Trophoblast cell (in vitro differentiated cells and primary cell): ENCODE measurements at regions not wholly inside any gene's neighbourhood (a gene's known extent, or its start where the extent isn't known, plus 50 kb on each side); places are given as distances from the start of the nearest gene placed in this dataset.

ENCODE experiments used
- DNase-seq, 2 donors: peaks; one replicate each; pipeline ENCODE4 v3.0.0-alpha.2; 2016
- H2AFZ ChIP-seq: 2 replicates; pipeline ENCODE4 v1.6.1; 2013; ENCODE audit warnings: low read length, moderate library complexity, mild to moderate bottlenecking; ENCODE audit not compliant: insufficient read depth, poor library complexity
- H2AK5ac ChIP-seq: 2 replicates; pipeline ENCODE4 v1.6.1; 2013; ENCODE audit warnings: mild to moderate bottlenecking, low read length
- H2BK120ac ChIP-seq: 2 replicates; pipeline ENCODE4 v1.6.1; 2013; ENCODE audit warnings: low read length, mild to moderate bottlenecking, moderate library complexity; ENCODE audit not compliant: insufficient read depth, poor library complexity
- H2BK12ac ChIP-seq: 2 replicates; pipeline ENCODE4 v1.6.1; 2013; ENCODE audit warnings: mild to moderate bottlenecking, low read length, moderate library complexity
- H2BK5ac ChIP-seq: 2 replicates; pipeline ENCODE4 v1.6.1; 2013; ENCODE audit warnings: low read length, low read depth, moderate library complexity, mild to moderate bottlenecking; ENCODE audit not compliant: poor library complexity
- H3K14ac ChIP-seq: 2 replicates; pipeline ENCODE4 v1.6.1; 2013; ENCODE audit warnings: mild to moderate bottlenecking, low read length
- H3K18ac ChIP-seq: 2 replicates; pipeline ENCODE4 v1.6.1; 2013; ENCODE audit warnings: mild to moderate bottlenecking, low read length
- H3K23ac ChIP-seq: 2 replicates; pipeline ENCODE4 v1.6.1; 2013; ENCODE audit warnings: low read length
- H3K27ac ChIP-seq: 2 replicates; pipeline ENCODE4 v1.5.1; 2013; ENCODE audit warnings: low read depth, mild to moderate bottlenecking, inconsistent platforms, low read length, moderate library complexity
- H3K27me3 ChIP-seq: 2 replicates; pipeline ENCODE4 v1.6.1; 2013; ENCODE audit warnings: inconsistent platforms, mild to moderate bottlenecking, low read length, moderate library complexity; ENCODE audit not compliant: insufficient read depth
- H3K36me3 ChIP-seq, 2 experiments: 1 replicate in 1 of 2; 2 replicates in 1 of 2; pipeline ENCODE4 v1.6.1; 2013; ENCODE audit warnings: low read length in 2 of 2, mild to moderate bottlenecking in 2 of 2, moderate library complexity in 1 of 2; ENCODE audit not compliant: insufficient read depth in 2 of 2, control insufficient read depth in 1 of 2
- H3K4ac ChIP-seq: 2 replicates; pipeline ENCODE4 v1.6.1; 2013; ENCODE audit warnings: low read depth, mild to moderate bottlenecking, low read length, moderate library complexity
- H3K4me1 ChIP-seq, 2 experiments: 1 replicate in 1 of 2; 2 replicates in 1 of 2; pipeline ENCODE4 v1.6.1; 2013; ENCODE audit warnings: low read length in 2 of 2, mild to moderate bottlenecking in 2 of 2, moderate library complexity in 1 of 2; ENCODE audit not compliant: insufficient read depth in 2 of 2, control insufficient read depth in 1 of 2
- H3K4me2 ChIP-seq: 2 replicates; pipeline ENCODE4 v1.6.1; 2013; ENCODE audit warnings: inconsistent platforms, mild to moderate bottlenecking, low read length, moderate library complexity
- H3K4me3 ChIP-seq: 2 replicates; pipeline ENCODE4 v1.5.1; 2013; ENCODE audit warnings: mild to moderate bottlenecking, low read depth, low read length, inconsistent platforms
- H3K79me1 ChIP-seq: one replicate; pipeline ENCODE4 v1.6.1; 2013; ENCODE audit warnings: low read length
- H3K79me2 ChIP-seq: 2 replicates; pipeline ENCODE4 v1.6.1; 2013; ENCODE audit warnings: low read length, mild to moderate bottlenecking; ENCODE audit not compliant: control insufficient read depth, insufficient read depth, poor library complexity
- H3K9ac ChIP-seq: 2 replicates; pipeline ENCODE4 v1.6.1; 2013; ENCODE audit warnings: mild to moderate bottlenecking, low read length
- H3K9me3 ChIP-seq: 2 replicates; pipeline ENCODE4 v1.6.1; 2013; ENCODE audit warnings: low read depth, mild to moderate bottlenecking, control low read depth, inconsistent platforms, low read length; ENCODE audit not compliant: insufficient read depth
- H4K12ac ChIP-seq: 2 replicates; pipeline ENCODE4 v1.6.1; 2013; ENCODE audit warnings: low read depth, mild to moderate bottlenecking, low read length, moderate library complexity
- H4K8ac ChIP-seq: 2 replicates; pipeline ENCODE4 v1.6.1; 2013; ENCODE audit warnings: low read depth, mild to moderate bottlenecking, low read length, moderate library complexity
- H4K91ac ChIP-seq: one replicate; pipeline ENCODE4 v1.6.1; 2013; ENCODE audit warnings: low read depth, mild to moderate bottlenecking, low read length, moderate library complexity
- WGBS: extraction: QIAGEN DNeasy Blood & Tissue Kit; methylation state at CpG from one replicate; pipeline ENCODE4 v1.1.7; 2013; ENCODE audit warnings: missing lambda C conversion rate; ENCODE audit not compliant: insufficient read length, insufficient coverage; ENCODE audit errors: extremely low coverage; 5-methylcytosine and 5-hydroxymethylcytosine counted together

- no peak for DNase-seq
- H2BK120ac ChIP-seq: no peak overlapping the region
- H3K36me3 ChIP-seq: no peaks in the 10 kb centered on the region
- H2BK12ac ChIP-seq: no peak overlapping the region
- H3K79me1 ChIP-seq: no peaks in the 10 kb centered on the region
- no peak overlapping the region for H3K4ac ChIP-seq
- WGBS: no CpG with 5 or more reads among the region's 5 CpGs
- H3K27me3 ChIP-seq: no peaks in the 10 kb centered on the region
- H3K4me1 ChIP-seq: no peaks in the 10 kb centered on the region
- H3K27ac ChIP-seq: no peak overlapping the region
- no peak overlapping the region for H3K4me3 ChIP-seq
- H4K8ac ChIP-seq: no peak overlapping the region
- no peak overlapping the region for H2BK5ac ChIP-seq
- H3K14ac ChIP-seq: no peak overlapping the region
- no peak overlapping the region for H2AK5ac ChIP-seq
- no peak overlapping the region for H3K23ac ChIP-seq
- no peak overlapping the region for H4K12ac ChIP-seq
- H3K18ac ChIP-seq: no peak overlapping the region
- H2AFZ ChIP-seq: no peak overlapping the region
- no peak overlapping the region for H3K4me2 ChIP-seq
- no peaks in the 10 kb centered on the region for H3K79me2 ChIP-seq
- peak overlapping the region; percentile 58 for H3K9ac ChIP-seq
- peaks cover 1% of the 10 kb centered on the region for H3K9me3 ChIP-seq
- no peak overlapping the region for H4K91ac ChIP-seq
These were observed 436.6 kb downstream of the LRATD1 start for GRCh38 chr2:15069149-15069548.

- Histone ChIP-seq H3K27me3 (no peaks in the 10 kb centered on the region), H3K23ac (no peak overlapping the region), H3K4me1 (no peaks in the 10 kb centered on the region), H2BK12ac (no peak overlapping the region), H3K4ac (no peak overlapping the region), H3K4me2 (no peak overlapping the region), H3K9me3 (peaks cover 1% of the 10 kb centered on the region), H4K12ac (no peak overlapping the region), H3K14ac (no peak overlapping the region), H3K79me2 (no peaks in the 10 kb centered on the region), H3K79me1 (no peaks in the 10 kb centered on the region), H3K9ac (no peak overlapping the region), H2AFZ (no peak overlapping the region), H3K36me3 (no peaks in the 10 kb centered on the region), H4K91ac (no peak overlapping the region), H4K8ac (no peak overlapping the region), H2BK120ac (no peak overlapping the region), H3K18ac (no peak overlapping the region), H2AK5ac (no peak overlapping the region), H3K4me3 (no peak overlapping the region), H2BK5ac (no peak overlapping the region), H3K27ac (no peak overlapping the region)
- no CpG with 5 or more reads among the region's 6 CpGs for WGBS
- no peak for DNase-seq
These were observed 440.3 kb downstream of the LRATD1 start for GRCh38 chr2:15072836-15073235.

GRCh38 chr2:15073664-15074063 is 441.1 kb downstream of the LRATD1 start:
- Histone ChIP-seq H3K18ac (no peak overlapping the region), H3K14ac (no peak overlapping the region), H3K4me2 (no peak overlapping the region), H3K27me3 (no peaks in the 10 kb centered on the region), H3K4ac (no peak overlapping the region), H3K9me3 (peaks cover 1% of the 10 kb centered on the region), H2BK12ac (no peak overlapping the region), H2AK5ac (no peak overlapping the region), H2AFZ (no peak overlapping the region), H3K27ac (no peak overlapping the region), H2BK5ac (no peak overlapping the region), H3K79me1 (no peaks in the 10 kb centered on the region), H3K36me3 (no peaks in the 10 kb centered on the region), H3K23ac (no peak overlapping the region), H3K4me1 (no peaks in the 10 kb centered on the region), H3K79me2 (no peaks in the 10 kb centered on the region), H4K91ac (no peak overlapping the region), H3K9ac (no peak overlapping the region), H4K12ac (no peak overlapping the region), H3K4me3 (no peak overlapping the region), H4K8ac (no peak overlapping the region), H2BK120ac (no peak overlapping the region)
- whole genome bisulfite sequencing: no CpG with 5 or more reads among the region's 3 CpGs
- no peak for DNase-seq

GRCh38 chr2:15074319-15074718 is 441.8 kb downstream of the LRATD1 start:
- Histone ChIP-seq H3K27me3 (no peaks in the 10 kb centered on the region), H3K27ac (no peak overlapping the region), H3K4me1 (no peaks in the 10 kb centered on the region), H3K14ac (no peak overlapping the region), H3K9ac (no peak overlapping the region), H4K8ac (no peak overlapping the region), H2BK5ac (no peak overlapping the region), H2AFZ (no peak overlapping the region), H3K36me3 (no peaks in the 10 kb centered on the region), H4K12ac (no peak overlapping the region), H3K4ac (no peak overlapping the region), H4K91ac (no peak overlapping the region), H3K4me3 (no peak overlapping the region), H2BK120ac (no peak overlapping the region), H3K4me2 (no peak overlapping the region), H3K18ac (no peak overlapping the region), H3K79me2 (no peaks in the 10 kb centered on the region), H3K9me3 (peaks cover 1% of the 10 kb centered on the region), H3K23ac (no peak overlapping the region), H3K79me1 (no peaks in the 10 kb centered on the region), H2BK12ac (no peak overlapping the region), H2AK5ac (no peak overlapping the region)
- DNase-seq: no peak
